Non-pigmented ciliary epithelial cell (primary cell): ENCODE measurements at regions not wholly inside any gene's neighbourhood (a gene's known extent, or its start where the extent isn't known, plus 50 kb on each side); places are given as distances from the start of the nearest gene placed in this dataset.

Experiments
- DNase-seq: peaks from one replicate; pipeline ENCODE4 v3.0.0-alpha.2; 2010; ENCODE audit warnings: low read depth

- DNase-seq, result no peak
Observed at GRCh38 chr9:20042128-20042711, 253.4 kb upstream of the SLC24A2 start.

GRCh38 chr9:20041697-20042081 is 252.9 kb upstream of the SLC24A2 start:
- no peak for DNase-seq

GRCh38 chr9:20040991-20041696 is 252.3 kb upstream of the SLC24A2 start:
- DNase-seq, result no peak

- no peak for DNase-seq
Observed at GRCh38 chr9:20037699-20038098, 248.9 kb upstream of the SLC24A2 start.

- no peak for DNase-seq
Observed at GRCh38 chr9:20033511-20033910, 244.7 kb upstream of the SLC24A2 start.

- no peak for DNase-seq
Observed at GRCh38 chr9:20032413-20033006, 243.7 kb upstream of the SLC24A2 start.

GRCh38 chr9:20031836-20032235 is 243.0 kb upstream of the SLC24A2 start:
- DNase-seq, result no peak

- DNase-seq, result no peak
Observed at GRCh38 chr9:20030671-20031070, 241.8 kb upstream of the SLC24A2 start.

GRCh38 chr9:20030221-20030620 is 241.4 kb upstream of the SLC24A2 start:
- DNase-seq, result no peak

- DNase-seq, result no peak
Observed at GRCh38 chr9:20028849-20029231, 240.0 kb upstream of the SLC24A2 start.

- no peak for DNase-seq
Observed at GRCh38 chr9:20028192-20028848, 239.5 kb upstream of the SLC24A2 start.

- no peak for DNase-seq
Observed at GRCh38 chr9:20023961-20024571, 235.2 kb upstream of the SLC24A2 start.

GRCh38 chr9:20023210-20023905 is 234.5 kb upstream of the SLC24A2 start:
- DNase-seq, result no peak

- DNase-seq, result peak; percentile 35
Observed at GRCh38 chr9:20022410-20022809, 233.6 kb upstream of the SLC24A2 start.

- no peak for DNase-seq
Observed at GRCh38 chr9:20016611-20017010, 227.8 kb upstream of the SLC24A2 start.

GRCh38 chr9:20015427-20015931 is 226.6 kb upstream of the SLC24A2 start:
- no peak for DNase-seq

GRCh38 chr9:20014168-20014567 is 225.3 kb upstream of the SLC24A2 start:
- DNase-seq, result no peak

- DNase-seq, result no peak
Observed at GRCh38 chr9:20012232-20012631, 223.4 kb upstream of the SLC24A2 start.

GRCh38 chr9:20009606-20010005 is 220.8 kb upstream of the SLC24A2 start:
- no peak for DNase-seq

- no peak for DNase-seq
Observed at GRCh38 chr9:20002011-20002410, 213.2 kb upstream of the SLC24A2 start.

- DNase-seq, result no peak
Observed at GRCh38 chr9:20001058-20001457, 212.2 kb upstream of the SLC24A2 start.
